GM19467 (cell line): ENCODE measurements at regions not wholly inside any gene's neighbourhood (a gene's known extent, or its start where the extent isn't known, plus 50 kb on each side); places are given as distances from the start of the nearest gene placed in this dataset.

Source experiments
- ATAC-seq: cut with Tn5 transposase; IDR thresholded peaks from one replicate; pipeline ENCODE4 v1.9.1; 2021; ENCODE audit warnings: mild to moderate bottlenecking, moderate library complexity; ENCODE audit not compliant: unreplicated experiment

DNA sequence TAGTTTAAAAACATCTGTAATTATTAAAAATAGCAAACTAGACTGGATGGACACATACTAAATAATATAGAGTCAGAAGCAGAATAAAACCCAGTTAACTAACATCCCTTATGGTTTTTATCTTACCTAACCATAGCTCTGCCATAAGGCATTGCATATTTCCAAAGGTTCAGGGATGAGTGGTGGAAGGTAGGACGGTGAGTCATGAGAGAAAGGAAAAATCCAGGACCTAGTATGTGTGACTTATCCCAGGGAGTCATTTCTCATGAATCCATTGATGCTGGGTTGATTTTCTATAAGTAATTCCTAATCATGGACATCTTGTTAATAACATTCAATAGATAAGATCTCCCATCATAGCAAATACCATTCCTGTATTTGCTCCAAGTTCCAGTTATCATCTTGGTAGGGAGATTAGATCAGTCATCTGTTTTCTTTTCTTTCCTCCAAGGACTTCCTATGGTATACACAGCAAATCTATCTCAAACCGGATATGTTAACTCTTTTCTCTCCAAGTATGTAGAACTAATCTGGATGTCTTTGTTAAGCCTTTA, 490.7 kb upstream of the B3GALT2 start:
- no peak for ATAC-seq

DNA sequence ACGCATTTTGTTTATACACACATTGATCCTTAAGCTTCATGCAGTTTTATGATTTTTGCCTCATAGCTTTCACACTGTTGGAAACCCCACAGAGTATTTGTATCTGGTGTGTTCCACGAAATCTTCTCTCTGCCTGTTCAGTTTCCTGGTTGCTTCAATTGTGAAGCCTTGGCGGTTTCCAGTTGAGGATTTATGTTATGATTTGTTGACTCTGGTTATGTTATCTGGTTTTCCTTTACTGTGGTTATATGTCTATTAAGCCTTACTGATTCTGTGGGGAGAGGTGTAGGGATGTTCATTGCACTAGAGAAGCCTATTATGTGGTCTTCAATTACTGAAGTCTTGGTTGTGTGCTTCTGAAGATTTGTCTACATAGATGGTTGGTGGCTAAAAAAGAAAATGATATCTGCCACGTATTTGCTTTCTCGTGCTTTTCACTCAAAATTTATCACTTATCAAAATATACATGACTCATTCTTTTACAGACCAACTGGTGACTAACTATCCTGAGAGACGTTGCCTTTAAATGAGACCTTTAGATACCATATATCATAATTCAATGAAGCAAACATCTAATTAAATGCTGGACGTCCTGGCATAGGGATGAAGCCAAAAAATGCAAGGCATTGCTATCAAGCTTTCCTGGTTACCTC, 488.0 kb upstream of the B3GALT2 start:
- no peak for ATAC-seq

DNA sequence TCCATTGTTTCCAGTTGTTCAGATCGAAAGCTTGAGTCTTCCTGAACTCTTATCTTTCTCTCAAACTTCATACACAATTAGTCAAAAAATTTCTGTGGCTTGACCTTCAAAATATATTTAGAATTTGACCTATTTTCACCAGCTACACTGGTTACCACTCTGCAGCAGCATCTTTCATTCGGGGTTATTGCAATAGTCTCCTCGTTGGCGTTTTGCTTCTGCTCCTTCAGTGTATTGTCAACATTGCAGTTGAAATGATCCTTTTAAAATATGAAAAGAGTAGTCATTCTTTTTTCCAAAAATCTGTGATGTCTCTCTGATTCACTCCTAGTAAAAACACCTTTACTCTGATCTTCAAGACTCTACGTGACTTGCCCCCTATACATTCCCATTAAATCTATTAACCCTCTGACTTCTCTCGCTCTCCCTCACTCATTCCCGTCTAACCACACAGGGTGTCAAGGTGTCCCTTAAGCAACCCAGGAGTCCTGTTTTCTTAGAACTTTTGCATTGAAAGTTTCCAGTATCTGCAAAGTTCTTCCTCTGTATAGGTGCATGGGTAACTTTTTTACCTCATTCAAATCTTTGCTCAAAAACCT, 480.2 kb upstream of the B3GALT2 start:
- no peak for ATAC-seq

DNA sequence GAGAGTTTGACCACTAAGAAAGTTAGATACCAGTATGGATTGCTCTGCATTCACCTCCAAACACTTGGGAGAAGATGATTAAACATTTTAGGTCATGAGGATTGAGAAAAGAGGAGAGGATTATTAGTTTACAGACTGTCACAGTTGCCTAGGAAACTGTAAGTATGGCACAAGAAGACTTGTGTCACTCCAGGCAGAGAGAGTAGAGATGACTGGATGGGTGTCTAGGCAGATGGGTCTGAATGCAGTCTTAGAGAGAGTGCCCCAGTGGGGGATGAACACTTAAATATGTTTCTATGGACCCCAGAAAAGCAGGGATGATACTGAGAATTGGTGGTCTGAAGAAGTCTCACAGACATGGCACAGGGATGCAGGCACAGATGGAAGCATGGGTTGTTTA, 477.6 kb upstream of the B3GALT2 start:
- no peak for ATAC-seq

DNA sequence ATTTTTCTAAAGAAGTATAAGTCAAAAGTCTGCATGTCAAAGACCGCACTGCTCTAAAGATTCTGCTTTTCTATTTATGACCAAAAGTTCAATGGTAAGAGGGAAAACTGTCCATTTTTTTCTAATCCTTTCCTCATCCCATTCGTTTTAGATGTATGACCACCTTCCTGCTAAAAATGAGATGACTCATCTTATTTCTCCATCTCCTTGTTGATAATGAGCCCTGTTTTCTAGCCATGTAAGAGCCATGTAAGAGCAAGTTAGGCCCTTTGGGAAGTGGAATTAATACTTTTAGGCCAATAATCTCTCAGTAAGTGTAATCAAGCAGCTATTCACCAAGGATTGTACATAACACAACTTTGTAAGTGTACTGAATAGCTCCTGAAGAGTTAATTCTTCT, 475.6 kb upstream of the B3GALT2 start:
- no peak for ATAC-seq

DNA sequence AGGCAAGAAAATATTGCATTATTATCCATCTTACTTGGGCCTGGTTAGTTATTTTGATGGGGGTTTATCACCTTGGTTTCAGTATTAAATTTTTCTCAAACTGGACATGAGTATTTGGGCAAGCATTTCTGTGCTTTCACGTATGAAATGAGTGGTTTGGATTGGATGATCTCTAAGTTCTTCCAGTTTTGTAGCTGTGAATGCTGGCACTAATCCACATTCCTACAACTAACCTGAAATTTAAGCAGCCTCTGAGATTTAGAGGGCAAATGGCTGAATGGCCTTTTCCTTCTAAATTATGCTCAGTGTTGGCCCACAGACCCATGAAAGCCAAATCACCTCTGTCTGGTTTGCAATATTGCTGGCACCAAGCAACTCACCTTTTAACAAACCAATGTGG, 475.0 kb upstream of the B3GALT2 start:
- ATAC-seq, result no peak

DNA sequence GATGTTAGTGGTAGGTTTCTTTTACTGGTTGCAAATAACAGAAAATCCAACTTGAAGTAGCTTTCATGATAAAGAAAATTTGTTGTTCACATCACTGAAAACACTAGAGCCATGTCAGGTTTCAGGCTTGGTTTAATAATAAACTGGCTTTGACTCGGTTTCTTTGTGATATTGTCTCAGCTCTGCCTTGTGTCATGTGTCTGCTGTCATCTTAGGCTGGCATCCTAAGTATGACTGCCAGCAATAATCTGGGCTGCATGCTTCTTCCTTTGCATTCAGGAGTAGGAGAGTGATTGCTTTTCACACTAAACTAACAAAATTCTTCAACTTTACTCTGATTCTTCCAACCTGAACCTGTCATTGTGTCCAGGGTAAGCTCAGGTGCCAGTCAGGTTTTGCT, 474.0 kb upstream of the B3GALT2 start:
- ATAC-seq, result no peak

DNA sequence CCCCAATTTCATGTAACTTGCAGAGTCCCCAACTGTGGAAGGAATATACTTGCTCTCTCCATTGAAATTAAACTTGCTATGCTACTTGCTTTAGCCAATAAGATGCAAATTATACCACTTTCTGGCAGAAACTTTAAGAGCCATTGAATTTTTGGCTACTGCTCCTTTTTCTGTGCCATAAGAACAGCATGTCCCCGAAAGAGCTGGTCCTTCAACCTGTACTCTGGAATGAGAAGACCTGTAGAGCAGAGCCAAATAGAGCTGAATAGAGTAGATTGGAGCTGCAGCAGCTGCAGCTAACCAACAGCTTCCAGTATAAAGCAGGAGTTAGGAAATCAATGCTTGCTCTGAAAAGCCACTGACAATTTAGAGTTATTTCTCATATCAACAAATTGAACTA, 472.3 kb upstream of the B3GALT2 start:
- no peak for ATAC-seq

DNA sequence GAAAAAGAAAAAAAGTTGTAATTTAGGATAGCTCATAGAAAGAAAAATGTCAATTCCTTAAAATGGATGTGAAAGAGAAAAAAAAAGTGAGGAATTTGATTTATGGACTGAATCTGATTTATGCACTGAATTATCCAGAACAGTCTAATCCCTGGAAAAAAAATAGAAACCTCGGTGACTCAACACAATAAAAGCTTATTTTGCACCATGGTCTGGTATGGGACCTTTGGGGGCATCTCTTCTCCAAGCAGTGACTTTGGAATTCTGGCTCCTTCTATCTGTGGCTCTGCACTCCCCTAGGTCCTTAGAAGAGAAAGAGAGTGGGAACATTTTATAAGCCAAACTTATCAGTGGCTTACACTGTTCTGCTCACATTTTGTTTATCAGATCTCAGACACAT, 471.7 kb upstream of the B3GALT2 start:
- ATAC-seq, result no peak

DNA sequence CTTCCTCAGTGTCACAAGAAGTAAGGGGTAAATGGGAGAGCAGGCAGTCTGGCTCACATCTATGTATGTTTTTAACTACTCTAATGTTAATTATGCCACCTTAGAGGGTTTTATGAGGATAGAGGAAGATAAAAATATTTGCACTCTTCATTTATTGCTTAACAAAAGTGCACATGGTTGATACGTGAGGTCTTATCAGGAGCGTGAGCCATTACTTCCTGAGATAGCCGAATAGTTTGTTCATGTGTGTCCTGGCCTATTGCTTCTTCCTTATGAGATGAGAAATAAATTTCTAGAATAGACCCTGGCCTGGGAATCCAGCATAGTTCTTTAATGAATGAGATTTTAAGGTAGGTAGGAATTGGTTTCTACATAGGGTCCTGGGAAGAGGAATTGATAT, 471.1 kb upstream of the B3GALT2 start:
- no peak for ATAC-seq

DNA sequence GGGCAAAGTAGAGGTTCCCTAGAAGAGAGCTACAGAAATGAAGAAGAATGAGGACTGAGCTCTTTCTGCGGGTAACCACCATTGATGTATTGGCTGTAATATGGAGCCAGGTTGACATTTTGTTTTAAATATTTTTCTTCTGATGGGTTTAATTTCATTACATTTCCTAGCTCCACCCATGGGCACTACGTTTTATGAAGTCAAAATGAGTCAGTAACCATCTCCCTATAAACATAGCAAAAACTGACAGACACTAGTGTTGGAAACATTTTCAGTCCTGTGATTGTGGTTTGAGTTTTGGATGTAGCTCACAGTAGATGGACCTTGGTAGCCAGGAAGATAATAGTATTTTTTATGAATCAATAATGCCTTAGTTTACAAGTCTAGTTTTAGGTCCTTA, 470.4 kb upstream of the B3GALT2 start:
- no peak for ATAC-seq

DNA sequence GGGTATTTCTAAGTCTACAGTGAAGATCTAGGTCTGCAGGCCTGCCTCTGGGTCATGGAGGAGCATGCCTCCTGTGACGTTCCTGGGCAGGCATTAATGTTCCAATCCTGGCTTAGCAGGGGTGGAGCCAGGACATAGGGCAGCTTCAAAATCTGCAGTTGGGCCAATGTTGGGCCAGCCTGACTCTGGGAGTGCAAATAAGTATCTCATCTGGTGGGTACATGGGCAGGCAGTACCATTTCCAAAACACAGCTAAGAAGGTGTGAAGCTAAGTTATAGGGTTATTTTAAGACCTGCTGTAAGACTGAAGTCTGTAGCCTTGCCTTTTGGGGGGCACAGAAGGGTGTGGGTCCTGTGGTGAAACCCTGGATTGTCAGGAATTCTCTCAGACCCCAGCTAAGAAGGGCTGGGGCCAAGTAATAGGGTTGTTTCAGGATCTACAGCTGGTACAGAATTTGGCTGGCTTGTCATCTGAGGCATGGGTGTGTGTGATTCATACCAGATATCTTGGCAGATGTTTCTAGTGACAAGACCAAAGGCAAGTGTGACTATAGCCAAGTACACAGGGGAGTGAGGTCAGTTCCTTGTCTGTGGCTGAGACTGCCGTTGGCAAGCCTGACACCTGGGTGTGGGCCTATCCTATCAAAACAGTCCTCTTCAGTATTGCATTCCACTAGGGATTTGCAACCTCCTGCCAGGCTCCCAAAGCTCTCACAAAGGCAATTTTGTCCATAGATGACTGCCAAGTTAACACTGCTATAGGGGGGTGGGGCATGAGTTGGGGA, 468.7 kb upstream of the B3GALT2 start:
- ATAC-seq, result no peak

DNA sequence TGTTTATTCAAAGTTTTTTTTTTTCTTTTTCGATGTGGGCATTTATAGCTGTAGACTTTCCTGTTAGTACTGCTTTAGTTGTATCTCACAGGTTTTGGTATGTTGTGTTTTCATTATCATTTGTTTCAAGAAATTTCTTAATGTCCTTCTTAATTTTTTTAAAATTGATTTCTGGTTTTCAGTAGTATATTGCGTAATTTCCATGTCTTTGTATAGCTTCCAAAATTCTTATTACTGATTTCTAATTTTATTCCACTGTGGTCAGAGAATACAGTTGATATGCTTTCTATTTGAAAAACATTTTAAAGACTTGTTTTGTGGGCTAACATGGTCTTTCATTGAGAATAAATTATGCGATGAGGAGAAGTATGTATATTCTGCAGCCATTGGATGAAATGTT, 463.2 kb upstream of the B3GALT2 start:
- ATAC-seq, result no peak

DNA sequence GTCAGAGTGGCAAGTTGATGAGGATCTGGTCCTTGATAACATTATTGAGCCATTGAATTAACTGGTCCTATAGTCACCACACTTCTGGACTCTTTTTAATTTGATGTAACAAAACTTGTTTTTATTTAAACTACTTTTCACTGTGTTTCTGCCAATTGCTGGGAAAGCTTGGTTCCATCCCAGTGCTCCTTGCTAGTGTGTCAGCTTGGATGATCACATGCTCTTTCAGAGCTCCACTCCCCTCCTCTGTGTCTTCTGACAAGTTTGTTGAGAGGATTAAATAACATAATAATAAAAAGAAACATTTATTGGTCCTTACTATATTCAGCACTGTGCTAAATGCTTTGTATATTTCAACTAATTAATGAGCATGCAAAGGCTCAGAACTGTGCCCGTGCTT, 448.5 kb upstream of the B3GALT2 start:
- ATAC-seq, result no peak

DNA sequence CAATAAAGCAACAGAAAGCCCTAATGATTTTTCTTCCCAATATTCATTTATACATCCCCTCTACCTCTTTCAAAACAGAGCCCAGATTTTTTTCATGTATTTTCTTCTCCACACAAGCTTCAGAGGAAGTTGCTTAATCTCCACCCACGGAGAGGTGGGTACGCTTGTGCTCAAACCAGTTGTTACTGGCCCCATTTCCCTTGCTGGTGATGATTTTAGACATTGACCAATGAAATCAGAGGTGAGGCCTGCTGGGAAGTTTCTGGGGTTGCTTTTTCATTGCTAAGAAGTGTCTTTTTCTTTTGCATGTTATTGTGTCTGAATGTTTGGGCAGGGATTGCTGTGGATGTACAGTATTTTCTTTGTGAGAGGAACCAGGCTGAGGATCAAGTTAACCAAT, 448.1 kb upstream of the B3GALT2 start:
- no peak for ATAC-seq

DNA sequence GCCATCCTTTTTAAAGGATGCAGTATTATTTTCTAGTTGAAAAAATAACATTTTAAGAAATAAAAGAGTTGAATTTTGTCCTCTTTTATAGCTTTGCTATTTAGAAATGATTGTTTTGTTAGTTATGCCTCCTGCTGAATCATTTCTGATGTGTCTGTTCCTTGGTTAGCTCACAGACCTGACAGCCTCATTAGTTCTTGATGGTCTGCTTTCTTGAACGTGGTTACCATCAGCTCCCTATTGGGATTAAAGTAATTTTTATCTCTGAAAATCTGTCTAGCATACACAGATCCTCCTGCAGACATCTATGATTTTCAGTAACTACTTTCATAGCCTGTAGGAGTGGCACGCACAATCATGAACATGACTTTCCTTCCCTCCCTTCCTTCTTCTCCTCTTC, 447.6 kb upstream of the B3GALT2 start:
- ATAC-seq, result no peak

DNA sequence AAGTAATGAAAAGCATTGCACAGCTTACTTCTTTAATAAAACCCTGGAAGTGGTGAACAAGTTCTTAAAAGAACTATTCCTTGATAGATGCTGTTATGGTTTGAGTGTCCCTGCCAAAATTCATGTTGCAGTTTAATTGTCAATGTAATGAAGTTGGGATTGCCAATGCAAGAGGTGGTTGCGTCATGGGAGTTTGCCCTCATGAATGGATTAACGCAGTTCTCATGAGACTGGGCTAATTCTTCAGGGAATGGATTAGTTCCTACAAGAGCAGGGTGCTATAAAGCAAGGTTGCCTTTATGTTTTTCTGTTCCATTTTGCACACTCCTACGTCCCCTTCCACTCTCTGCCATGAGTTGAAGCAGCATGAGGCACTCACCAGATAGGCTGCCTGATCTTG, 446.7 kb upstream of the B3GALT2 start:
- no peak for ATAC-seq

DNA sequence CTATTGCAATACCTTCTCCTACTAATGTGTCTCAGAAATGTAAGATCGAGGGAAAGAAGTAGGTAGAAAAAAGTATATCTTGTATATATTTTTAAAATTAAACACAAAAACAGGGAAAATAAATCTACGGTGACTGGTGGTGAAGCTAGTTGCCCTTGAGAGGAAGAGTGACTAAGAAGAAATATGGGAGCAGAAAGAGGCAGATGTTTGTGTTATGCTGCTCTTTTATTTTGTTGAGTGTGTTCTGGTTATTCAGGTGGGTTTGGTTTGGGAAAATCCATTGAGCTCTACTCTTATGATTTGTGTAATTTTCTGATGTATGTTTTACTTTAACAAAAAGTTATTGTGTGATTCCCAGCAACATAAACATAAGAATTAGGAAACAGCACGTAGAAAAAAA, 444.9 kb upstream of the B3GALT2 start:
- ATAC-seq, result no peak

DNA sequence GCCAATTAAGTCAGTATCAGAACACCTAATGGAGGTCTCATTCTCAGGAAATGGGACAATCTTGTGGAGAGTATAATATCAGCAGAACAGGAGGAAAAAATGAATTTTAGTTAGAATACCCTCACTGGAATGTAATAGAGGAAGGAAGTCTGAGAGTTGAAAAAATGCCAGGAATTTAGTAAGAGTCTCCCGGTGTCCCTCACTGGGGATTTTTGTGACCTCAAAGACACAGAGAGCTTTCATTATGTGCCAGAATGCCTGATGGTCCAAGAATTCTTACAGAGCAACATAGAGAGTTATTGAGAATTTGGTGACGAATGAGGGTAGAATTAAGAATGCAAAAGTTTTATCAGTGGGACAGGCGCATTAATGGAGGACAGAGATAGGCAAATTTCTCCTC, 443.5 kb upstream of the B3GALT2 start:
- no peak for ATAC-seq

DNA sequence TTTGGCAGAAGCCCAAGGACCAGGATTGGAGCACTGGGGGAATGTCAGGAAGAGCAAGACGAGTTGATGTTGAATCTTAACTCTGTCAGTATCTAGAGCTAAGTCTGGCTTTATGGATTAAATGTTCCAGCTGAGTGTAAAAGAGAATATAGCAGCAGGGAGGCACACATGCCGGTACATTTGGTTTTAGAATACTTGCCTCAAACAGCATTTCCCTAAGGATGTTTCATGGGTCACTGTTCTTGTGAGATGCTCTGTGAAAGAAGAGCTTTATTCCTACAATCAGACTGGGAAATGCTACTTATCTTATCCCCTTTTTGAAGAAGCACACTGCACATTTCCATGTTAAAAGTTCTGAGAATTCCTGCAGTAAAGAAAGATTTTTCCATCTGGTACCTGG, 440.3 kb upstream of the B3GALT2 start:
- ATAC-seq, result no peak

DNA sequence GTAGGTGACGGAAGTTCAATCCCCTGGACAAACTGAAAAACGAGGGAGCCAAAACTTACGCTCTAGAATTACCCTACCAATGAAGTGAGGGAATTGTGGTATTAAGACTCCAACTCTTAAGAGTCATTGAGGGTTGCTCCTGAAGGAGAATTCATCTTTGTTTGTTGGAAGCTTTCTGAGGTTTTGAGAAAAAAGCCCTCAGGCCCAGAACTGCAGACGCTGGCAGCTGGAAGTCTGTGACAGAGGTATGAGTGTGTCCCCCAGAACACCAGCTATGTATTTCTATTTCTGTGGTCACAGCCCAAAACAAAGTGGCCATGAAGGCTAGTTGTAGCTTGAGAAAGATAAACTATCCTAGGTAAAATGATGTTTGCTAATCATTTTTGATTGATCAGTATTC, 438.8 kb upstream of the B3GALT2 start:
- no peak for ATAC-seq

DNA sequence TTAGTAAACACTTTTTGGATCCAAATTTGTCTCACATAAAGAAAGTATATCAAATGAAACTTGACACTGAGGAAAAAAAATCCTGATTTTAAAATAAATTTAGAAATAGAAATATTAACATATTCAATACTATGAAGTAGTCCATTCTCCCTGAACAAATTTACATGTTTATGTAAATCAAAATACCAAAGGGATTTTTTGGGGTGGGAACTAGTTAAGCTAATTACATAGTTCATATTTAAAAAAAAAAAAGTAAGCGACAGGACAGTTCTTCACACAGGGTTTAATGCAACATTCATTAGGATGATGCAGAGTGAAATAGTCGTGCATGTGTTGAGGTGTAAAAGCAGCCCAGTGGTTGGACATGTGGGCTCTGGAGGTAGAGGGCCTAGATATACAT, 433.5 kb upstream of the B3GALT2 start:
- no peak for ATAC-seq
